C4-2B (cell line): ENCODE measurements at regions not wholly inside any gene's neighbourhood (a gene's known extent, or its start where the extent isn't known, plus 50 kb on each side); places are given as distances from the start of the nearest gene placed in this dataset.

Experiments used
- H3K27ac ChIP-seq: fragments of 450-650 bp; 2 replicates; pipeline ENCODE4 v1.5.1; 2017
- CTCF ChIP-seq: fragments of 450-650 bp; conservative IDR thresholded peaks from 2 replicates; pipeline ENCODE4 v1.5.1; 2017; ENCODE audit warnings: mild to moderate bottlenecking
- ZFX ChIP-seq: fragments of 450-650 bp; IDR thresholded peaks from 2 replicates; pipeline ENCODE4 v1.6.1; 2017

GRCh38 chr2:128732976-128733431 lies 414.3 kb upstream of the HS6ST1 start:
- TF ChIP-seq CTCF, result no peak
- no peak for TF ChIP-seq ZFX
- no peak overlapping the region for H3K27ac ChIP-seq

GRCh38 chr2:128733450-128733849 lies 414.8 kb upstream of the HS6ST1 start:
- TF ChIP-seq ZFX, result no peak
- TF ChIP-seq CTCF, result no peak
- no peak overlapping the region for H3K27ac ChIP-seq

GRCh38 chr2:128734521-128735295 lies 416.0 kb upstream of the HS6ST1 start:
- TF ChIP-seq CTCF, result no peak
- no peak overlapping the region for H3K27ac ChIP-seq

- TF ChIP-seq ZFX (no peak), CTCF (no peak)
- H3K27ac ChIP-seq, result no peak overlapping the region
Measured at GRCh38 chr2:128735296-128735960, 416.8 kb upstream of the HS6ST1 start.

- H3K27ac ChIP-seq, result no peak overlapping the region
Measured at GRCh38 chr2:128736046-128736688, 417.5 kb upstream of the HS6ST1 start.

GRCh38 chr2:128736689-128737545 lies 418.2 kb upstream of the HS6ST1 start:
- TF ChIP-seq ZFX (no peak), CTCF (peak; percentile 95)
- H3K27ac ChIP-seq, result no peak overlapping the region

More at GRCh38 chr2:128736046-128736688, 417.5 kb upstream of the HS6ST1 start:
- no peak for TF ChIP-seq CTCF
- no peak for TF ChIP-seq ZFX
